ENCODE measurements at regions not wholly inside any gene's neighbourhood (a gene's known extent, or its start where the extent isn't known, plus 50 kb on each side); places are given as distances from the start of the nearest gene placed in this dataset.

- H3K9ac ChIP-seq (ENCODE audit: extremely low read depth, low read length, poor library complexity, severe bottlenecking) = no peak overlapping the region
- no peak for DNase-seq
- H3K36me3 ChIP-seq (ENCODE audit: control insufficient read depth, insufficient read depth, low read length) = no peaks in the 10 kb centered on the region
- Mint-ChIP-seq H3K4me1 (peaks cover 46% of the 10 kb centered on the region), H3K9me3 (no peaks in the 10 kb centered on the region), H3K27ac (no peak overlapping the region), H3K27me3 (ENCODE audit: insufficient read depth) (no peaks in the 10 kb centered on the region), H3K36me3 (ENCODE audit: low read depth) (no peaks in the 10 kb centered on the region), H3K4me3 (no peak overlapping the region)
- H3K27me3 ChIP-seq (ENCODE audit: control insufficient read depth, insufficient read depth, low read length, poor library complexity, severe bottlenecking) = no peaks in the 10 kb centered on the region
- no peaks in the 10 kb centered on the region for H3K9me3 ChIP-seq (ENCODE audit: control insufficient read depth, low read length)
- no peak for TF ChIP-seq CTCF (conservative IDR thresholded peaks at IDR 0.05)
- WGBS, 2 experiments (ENCODE audit: insufficient coverage in 1 of 2, insufficient read length in 1 of 2) = 61 to 100% methylated on average over 1 of the region's 1 CpG
- H3K27ac ChIP-seq (ENCODE audit: low read depth, low read length) = no peak overlapping the region
- peaks cover 29% of the 10 kb centered on the region for H3K4me1 ChIP-seq (ENCODE audit: control insufficient read depth, insufficient read depth, low read length)
- H3K4me3 ChIP-seq (ENCODE audit: low read length) = no peak overlapping the region
Measured at GRCh38 chr5:99243111-99243510, 314.3 kb upstream of the CHD1 start.

- no peak for TF ChIP-seq CTCF (conservative IDR thresholded peaks at IDR 0.05)
- peaks cover 52% of the 10 kb centered on the region for H3K4me1 Mint-ChIP-seq
- no peak for DNase-seq
- no peak overlapping the region for H3K27ac ChIP-seq (ENCODE audit: low read depth, low read length)
- no peak overlapping the region for H3K9ac ChIP-seq (ENCODE audit: extremely low read depth, low read length, poor library complexity, severe bottlenecking)
- H3K9me3 Mint-ChIP-seq = peaks cover 2% of the 10 kb centered on the region
- no peak overlapping the region for H3K4me3 ChIP-seq (ENCODE audit: low read length)
- H3K4me3 Mint-ChIP-seq = no peak overlapping the region
- peaks cover 2% of the 10 kb centered on the region for H3K27me3 Mint-ChIP-seq (ENCODE audit: insufficient read depth)
- H3K27me3 ChIP-seq (ENCODE audit: control insufficient read depth, insufficient read depth, low read length, poor library complexity, severe bottlenecking) = no peaks in the 10 kb centered on the region
- 93 to 97% methylated on average over 3 of the region's 3 CpGs for WGBS, 2 experiments (ENCODE audit: insufficient coverage in 1 of 2, insufficient read length in 1 of 2)
- no peak overlapping the region for H3K27ac Mint-ChIP-seq
- no peaks in the 10 kb centered on the region for H3K36me3 Mint-ChIP-seq (ENCODE audit: low read depth)
- H3K36me3 ChIP-seq (ENCODE audit: control insufficient read depth, insufficient read depth, low read length) = no peaks in the 10 kb centered on the region
- H3K4me1 ChIP-seq (ENCODE audit: control insufficient read depth, insufficient read depth, low read length) = peaks cover 23% of the 10 kb centered on the region
- H3K9me3 ChIP-seq (ENCODE audit: control insufficient read depth, low read length) = no peaks in the 10 kb centered on the region
Measured at GRCh38 chr5:99239826-99240360, 311.1 kb upstream of the CHD1 start.

- 84 to 93% methylated on average over 3 to 5 of the region's 5 CpGs for WGBS, 2 experiments (ENCODE audit: insufficient coverage in 1 of 2, insufficient read length in 1 of 2)
- H3K36me3 Mint-ChIP-seq (ENCODE audit: low read depth) = no peaks in the 10 kb centered on the region
Measured at GRCh38 chr5:99191206-99191745, 262.5 kb upstream of the CHD1 start.

More at GRCh38 chr5:99191206-99191745, 262.5 kb upstream of the CHD1 start:
- Mint-ChIP-seq H3K4me1 (peaks cover 4% of the 10 kb centered on the region), H3K27me3 (ENCODE audit: insufficient read depth) (peaks cover 12% of the 10 kb centered on the region), H3K9me3 (no peaks in the 10 kb centered on the region), H3K27ac (no peak overlapping the region), H3K4me3 (no peak overlapping the region)
- Histone ChIP-seq H3K36me3 (ENCODE audit: control insufficient read depth, insufficient read depth, low read length) (no peaks in the 10 kb centered on the region), H3K27ac (ENCODE audit: low read depth, low read length) (no peak overlapping the region), H3K9ac (ENCODE audit: extremely low read depth, low read length, poor library complexity, severe bottlenecking) (no peak overlapping the region), H3K27me3 (ENCODE audit: control insufficient read depth, insufficient read depth, low read length, poor library complexity, severe bottlenecking) (peaks cover 7% of the 10 kb centered on the region), H3K4me1 (ENCODE audit: control insufficient read depth, insufficient read depth, low read length) (no peaks in the 10 kb centered on the region), H3K4me3 (ENCODE audit: low read length) (no peak overlapping the region), H3K9me3 (ENCODE audit: control insufficient read depth, low read length) (peaks cover 8% of the 10 kb centered on the region)
- DNase-seq = no peak
- no peak for TF ChIP-seq CTCF (conservative IDR thresholded peaks at IDR 0.05)

Measured in endodermal cell (in vitro differentiated cells).